ENCODE measurements at regions not wholly inside any gene's neighbourhood (a gene's known extent, or its start where the extent isn't known, plus 50 kb on each side); places are given as distances from the start of the nearest gene placed in this dataset.

GRCh38 chr10:7100032-7100702, 310.7 kb downstream of the SFMBT2 start:
- no peak overlapping the region for H3K4me3 ChIP-seq (ENCODE audit: low read depth, low read length)
- DNase-seq (ENCODE audit: low read depth): no peak
- no peak for TF ChIP-seq POLR2A (IDR thresholded peaks at IDR 0.05; ENCODE audit: extremely low read depth, insufficient read length)
- no peak for TF ChIP-seq CTCF (IDR thresholded peaks at IDR 0.05; ENCODE audit: low read depth, low read length)
- no peak for TF ChIP-seq MYC (IDR thresholded peaks at IDR 0.05; ENCODE audit: low read depth, low read length)
- no peak for TF ChIP-seq MAX (IDR thresholded peaks at IDR 0.05; ENCODE audit: low read depth, low read length)

GRCh38 chr10:7098160-7098762, 312.6 kb downstream of the SFMBT2 start:
- DNase-seq (ENCODE audit: low read depth): no peak
- TF ChIP-seq MYC (IDR thresholded peaks at IDR 0.05; ENCODE audit: low read depth, low read length) (no peak), CTCF (IDR thresholded peaks at IDR 0.05; ENCODE audit: low read depth, low read length) (no peak), MAX (IDR thresholded peaks at IDR 0.05; ENCODE audit: low read depth, low read length) (no peak), POLR2A (IDR thresholded peaks at IDR 0.05; ENCODE audit: extremely low read depth, insufficient read length) (no peak)
- H3K4me3 ChIP-seq (ENCODE audit: low read depth, low read length): no peak overlapping the region

GRCh38 chr10:7094781-7095180, 316.1 kb downstream of the SFMBT2 start:
- no peak for TF ChIP-seq MAX (IDR thresholded peaks at IDR 0.05; ENCODE audit: low read depth, low read length)
- TF ChIP-seq POLR2A (IDR thresholded peaks at IDR 0.05; ENCODE audit: extremely low read depth, insufficient read length): no peak
- no peak for TF ChIP-seq MYC (IDR thresholded peaks at IDR 0.05; ENCODE audit: low read depth, low read length)
- TF ChIP-seq CTCF (IDR thresholded peaks at IDR 0.05; ENCODE audit: low read depth, low read length): no peak
- no peak for DNase-seq (ENCODE audit: low read depth)
- H3K4me3 ChIP-seq (ENCODE audit: low read depth, low read length): no peak overlapping the region

GRCh38 chr10:7093368-7093767, 317.5 kb downstream of the SFMBT2 start:
- H3K4me3 ChIP-seq (ENCODE audit: low read depth, low read length): no peak overlapping the region
- no peak for DNase-seq (ENCODE audit: low read depth)
- TF ChIP-seq MYC (IDR thresholded peaks at IDR 0.05; ENCODE audit: low read depth, low read length): no peak
- TF ChIP-seq MAX (IDR thresholded peaks at IDR 0.05; ENCODE audit: low read depth, low read length): no peak
- TF ChIP-seq POLR2A (IDR thresholded peaks at IDR 0.05; ENCODE audit: extremely low read depth, insufficient read length): no peak
- TF ChIP-seq CTCF (IDR thresholded peaks at IDR 0.05; ENCODE audit: low read depth, low read length): no peak

GRCh38 chr10:7092603-7093002, 318.2 kb downstream of the SFMBT2 start:
- DNase-seq (ENCODE audit: low read depth): no peak
- no peak overlapping the region for H3K4me3 ChIP-seq (ENCODE audit: low read depth, low read length)
- TF ChIP-seq MYC (IDR thresholded peaks at IDR 0.05; ENCODE audit: low read depth, low read length) (no peak), MAX (IDR thresholded peaks at IDR 0.05; ENCODE audit: low read depth, low read length) (no peak), POLR2A (IDR thresholded peaks at IDR 0.05; ENCODE audit: extremely low read depth, insufficient read length) (no peak), CTCF (IDR thresholded peaks at IDR 0.05; ENCODE audit: low read depth, low read length) (no peak)

Measured in NB4 (cell line).